HL-60 (cell line): ENCODE measurements at regions not wholly inside any gene's neighbourhood (a gene's known extent, or its start where the extent isn't known, plus 50 kb on each side); places are given as distances from the start of the nearest gene placed in this dataset.

Source experiments
- CTCF ChIP-seq: IDR thresholded peaks from one replicate; pipeline ENCODE4 v1.5.1; 2011; ENCODE audit warnings: low read length, control low read depth, inconsistent platforms; ENCODE audit not compliant: insufficient read depth
- GABPA ChIP-seq: IDR thresholded peaks from 2 replicates; pipeline ENCODE4 v1.6.1; 2012; ENCODE audit warnings: low read depth
- POLR2AphosphoS5 ChIP-seq: IDR thresholded peaks from 2 replicates; pipeline ENCODE4 v1.6.1; 2012; ENCODE audit warnings: low read depth
- REST ChIP-seq: IDR thresholded peaks from 2 replicates; pipeline ENCODE4 v1.6.1; 2012; ENCODE audit warnings: low read depth; ENCODE audit not compliant: insufficient replicate concordance
- SPI1 ChIP-seq: IDR thresholded peaks from 2 replicates; pipeline ENCODE4 v1.6.1; 2012; ENCODE audit warnings: low read depth, mild to moderate bottlenecking, borderline replicate concordance

- TF ChIP-seq REST, result no peak
- TF ChIP-seq POLR2AphosphoS5, result no peak
- no peak for TF ChIP-seq CTCF
- TF ChIP-seq GABPA, result no peak
- TF ChIP-seq SPI1, result no peak
These were observed 350.0 kb upstream of the BCHE start for GRCh38 chr3:166187237-166187636.
